DND-41 (cell line): ENCODE measurements at regions not wholly inside any gene's neighbourhood (a gene's known extent, or its start where the extent isn't known, plus 50 kb on each side); places are given as distances from the start of the nearest gene placed in this dataset.
"Not testable (repeated sequence)": the region's sequence is repeated elsewhere in the genome, so short reads cannot be mapped to it uniquely, and the experiment has no call there.

Experiments used
- ATAC-seq: fragments of 200-7000 bp; cut with Tn5 transposase; 3 replicates; pipeline ENCODE4 v1.9.1; 2021; ENCODE audit warnings: low read depth; ENCODE audit not compliant: insufficient read depth
- DNase-seq: peaks from one replicate; pipeline ENCODE4 v3.0.0-alpha.2; 2020
- H2AFZ ChIP-seq: 2 replicates; pipeline ENCODE4 v1.6.0; 2012; ENCODE audit warnings: low read depth, low read length
- H3K27ac ChIP-seq: 2 replicates; pipeline ENCODE4 v1.5.1; 2012; ENCODE audit warnings: low read length, inconsistent platforms
- H3K27me3 ChIP-seq: fragments of 200-600 bp; sonication (generic); 2 replicates; pipeline ENCODE4 v1.6.0; 2012; ENCODE audit warnings: low read length, mild to moderate bottlenecking, inconsistent platforms; ENCODE audit not compliant: insufficient read depth, poor library complexity
- H3K36me3 ChIP-seq: 2 replicates; pipeline ENCODE4 v1.5.1; 2012; ENCODE audit warnings: low read length, inconsistent platforms; ENCODE audit not compliant: insufficient read depth
- H3K4me1 ChIP-seq: 2 replicates; pipeline ENCODE4 v1.5.1; 2012; ENCODE audit warnings: mild to moderate bottlenecking, low read length; ENCODE audit not compliant: insufficient read depth
- H3K4me2 ChIP-seq: 2 replicates; pipeline ENCODE4 v1.6.0; 2012; ENCODE audit warnings: mild to moderate bottlenecking, moderate library complexity, low read length, inconsistent platforms; ENCODE audit not compliant: insufficient read depth
- H3K4me3 ChIP-seq, 2 experiments: fragments of 200-600 bp in 1 of 2; shearing (Covaris generic) in 1 of 2; 2 replicates each; pipeline ENCODE4 v1.5.1; 2012 to 2016; ENCODE audit warnings: inconsistent platforms in 2 of 2, low read length in 2 of 2, mild to moderate bottlenecking in 2 of 2, low read depth in 1 of 2, moderate library complexity in 1 of 2
- H3K79me2 ChIP-seq: 2 replicates; pipeline ENCODE4 v1.6.0; 2012; ENCODE audit warnings: low read length, inconsistent platforms; ENCODE audit not compliant: insufficient read depth
- H3K9ac ChIP-seq: 2 replicates; pipeline ENCODE4 v1.6.0; 2012; ENCODE audit warnings: low read depth, mild to moderate bottlenecking, inconsistent platforms, low read length, moderate library complexity
- H3K9me3 ChIP-seq: 2 replicates; pipeline ENCODE4 v1.5.1; 2012; ENCODE audit warnings: low read length, moderate library complexity, mild to moderate bottlenecking, inconsistent platforms; ENCODE audit not compliant: insufficient read depth, severe bottlenecking
- H4K20me1 ChIP-seq: 2 replicates; pipeline ENCODE4 v1.6.0; 2012; ENCODE audit warnings: low read length; ENCODE audit not compliant: insufficient read depth
- CTCF ChIP-seq: IDR thresholded peaks from 2 replicates; pipeline ENCODE4 v1.5.1; 2012; ENCODE audit warnings: borderline replicate concordance, low read length, moderate library complexity, mild to moderate bottlenecking; ENCODE audit not compliant: poor library complexity, severe bottlenecking; ENCODE audit errors: extremely low read depth
- EZH2 ChIP-seq: IDR thresholded peaks from 3 replicates; pipeline ENCODE4 v1.6.1; 2012; ENCODE audit warnings: borderline replicate concordance, low read depth, mild to moderate bottlenecking, moderate library complexity, low read length, inconsistent platforms; ENCODE audit not compliant: severe bottlenecking

DNA sequence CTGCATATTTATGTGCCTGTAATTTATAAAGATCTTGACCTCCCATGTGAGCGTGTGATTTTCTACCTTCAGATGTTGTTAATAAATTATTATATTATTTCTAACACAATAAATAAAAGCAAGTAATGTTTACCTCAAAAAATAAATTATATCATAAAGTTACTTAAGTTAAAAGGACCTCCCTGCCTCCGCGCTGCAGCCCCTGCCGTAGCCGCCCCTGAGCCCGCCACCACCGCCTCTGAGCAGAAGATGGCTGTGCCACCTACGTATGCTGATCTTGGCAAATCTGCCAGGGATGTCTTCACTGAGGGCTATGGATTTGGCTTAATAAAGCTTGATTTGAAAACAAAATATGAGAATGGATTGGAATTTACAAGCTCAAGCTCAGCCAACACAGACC lies 119.6 kb upstream of the BRWD3 start:
- no peak overlapping the region for H3K27ac ChIP-seq
- H3K4me2 ChIP-seq, result no peak overlapping the region
- no peak for ATAC-seq

GRCh38 chrX:80917919-80918318 lies 108.2 kb upstream of the BRWD3 start:
- Histone ChIP-seq H3K27ac (no peak overlapping the region), H3K4me2 (no peak overlapping the region), H3K4me1 (no peaks in the 10 kb centered on the region), H3K9me3 (no peaks in the 10 kb centered on the region), H4K20me1 (no peaks in the 10 kb centered on the region), H3K79me2 (no peaks in the 10 kb centered on the region), H3K36me3 (no peaks in the 10 kb centered on the region), H3K4me3 (no peak overlapping the region), H3K9ac (no peak overlapping the region), H2AFZ (no peak overlapping the region), H3K27me3 (no peaks in the 10 kb centered on the region)
- TF ChIP-seq CTCF, result no peak
- no peak for TF ChIP-seq EZH2
- DNase-seq (no peak), ATAC-seq (no peak)

More for the DNA sequence above, 119.6 kb upstream of the BRWD3 start:
- no peaks in the 10 kb centered on the region for H3K4me1 ChIP-seq
- H3K9me3 ChIP-seq, result no peaks in the 10 kb centered on the region
- no peak overlapping the region for H3K9ac ChIP-seq
- DNase-seq, result no peak
- H3K4me3 ChIP-seq, result no peak overlapping the region
- H4K20me1 ChIP-seq, result no peaks in the 10 kb centered on the region
- H3K36me3 ChIP-seq, result no peaks in the 10 kb centered on the region
- no peak for TF ChIP-seq EZH2
- TF ChIP-seq CTCF, result no peak
- no peaks in the 10 kb centered on the region for H3K79me2 ChIP-seq
- no peaks in the 10 kb centered on the region for H3K27me3 ChIP-seq
- no peak overlapping the region for H2AFZ ChIP-seq

- H4K20me1 ChIP-seq, H3K27me3 ChIP-seq, H3K79me2 ChIP-seq, ATAC-seq, H3K4me1 ChIP-seq, H3K27ac ChIP-seq, H3K9me3 ChIP-seq, H3K4me2 ChIP-seq, H3K36me3 ChIP-seq, H3K4me3 ChIP-seq, DNase-seq, H3K9ac ChIP-seq, H2AFZ ChIP-seq: not testable (repeated sequence)
Observed at GRCh38 chrX:80912351-80912750, 102.7 kb upstream of the BRWD3 start.

- no peaks in the 10 kb centered on the region for H3K79me2 ChIP-seq
- no peaks in the 10 kb centered on the region for H3K4me1 ChIP-seq
- no peaks in the 10 kb centered on the region for H3K9me3 ChIP-seq
- H3K36me3 ChIP-seq, result no peaks in the 10 kb centered on the region
- no peak overlapping the region for H2AFZ ChIP-seq
- no peak overlapping the region for H3K9ac ChIP-seq
- no peak overlapping the region for H3K4me2 ChIP-seq
- DNase-seq (no peak), ATAC-seq (no peak)
- no peak overlapping the region for H3K4me3 ChIP-seq
- no peaks in the 10 kb centered on the region for H4K20me1 ChIP-seq
- TF ChIP-seq CTCF, result no peak
- no peak for TF ChIP-seq EZH2
- H3K27ac ChIP-seq, result no peak overlapping the region
- no peaks in the 10 kb centered on the region for H3K27me3 ChIP-seq
Observed at GRCh38 chrX:80879916-80880315, 70.2 kb upstream of the BRWD3 start.
